Testis (tissue), 2 donors: ENCODE measurements at regions not wholly inside any gene's neighbourhood (a gene's known extent, or its start where the extent isn't known, plus 50 kb on each side); places are given as distances from the start of the nearest gene placed in this dataset.

ENCODE experiments used
- POLR2A ChIP-seq: fragments of 450-650 bp; IDR thresholded peaks from one replicate; pipeline ENCODE4 v1.6.1; 2017; ENCODE audit warnings: antibody characterized with exemption, mild to moderate bottlenecking, moderate library complexity
- TF ChIP-seq, protein P1 (sequence below), 3 experiments: fragments of 450-650 bp in 2 of 3; fragments of 200-600 bp in 1 of 3; sonication (generic) in 1 of 3; IDR thresholded peaks; one replicate each; pipeline ENCODE4 v1.5.1; 2016 to 2019; ENCODE audit warnings: antibody characterized with exemption in 3 of 3, mild to moderate bottlenecking in 2 of 3, moderate library complexity in 1 of 3

DNA sequence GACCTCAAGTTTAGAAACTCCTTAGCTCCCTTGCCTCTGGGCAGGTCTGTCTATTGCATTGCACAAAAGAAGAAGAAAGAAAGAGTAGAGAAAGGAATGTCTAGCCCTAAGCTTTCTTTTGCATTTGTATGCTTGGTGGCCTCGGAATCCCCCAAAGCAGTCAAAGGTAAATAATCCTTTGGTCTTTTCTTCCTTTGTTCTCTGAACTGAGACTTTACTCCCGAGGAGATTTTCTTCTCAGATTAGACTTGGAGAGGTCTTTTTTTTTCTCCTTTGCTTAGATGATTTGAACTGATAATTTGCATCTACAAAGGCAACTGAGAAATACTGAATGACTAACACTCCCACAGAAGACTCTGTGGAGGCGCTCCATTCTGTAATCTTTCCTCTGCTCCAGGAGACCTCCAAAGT lies 93.2 kb downstream of the AKR1D1 start:
- TF ChIP-seq, protein P1, sequence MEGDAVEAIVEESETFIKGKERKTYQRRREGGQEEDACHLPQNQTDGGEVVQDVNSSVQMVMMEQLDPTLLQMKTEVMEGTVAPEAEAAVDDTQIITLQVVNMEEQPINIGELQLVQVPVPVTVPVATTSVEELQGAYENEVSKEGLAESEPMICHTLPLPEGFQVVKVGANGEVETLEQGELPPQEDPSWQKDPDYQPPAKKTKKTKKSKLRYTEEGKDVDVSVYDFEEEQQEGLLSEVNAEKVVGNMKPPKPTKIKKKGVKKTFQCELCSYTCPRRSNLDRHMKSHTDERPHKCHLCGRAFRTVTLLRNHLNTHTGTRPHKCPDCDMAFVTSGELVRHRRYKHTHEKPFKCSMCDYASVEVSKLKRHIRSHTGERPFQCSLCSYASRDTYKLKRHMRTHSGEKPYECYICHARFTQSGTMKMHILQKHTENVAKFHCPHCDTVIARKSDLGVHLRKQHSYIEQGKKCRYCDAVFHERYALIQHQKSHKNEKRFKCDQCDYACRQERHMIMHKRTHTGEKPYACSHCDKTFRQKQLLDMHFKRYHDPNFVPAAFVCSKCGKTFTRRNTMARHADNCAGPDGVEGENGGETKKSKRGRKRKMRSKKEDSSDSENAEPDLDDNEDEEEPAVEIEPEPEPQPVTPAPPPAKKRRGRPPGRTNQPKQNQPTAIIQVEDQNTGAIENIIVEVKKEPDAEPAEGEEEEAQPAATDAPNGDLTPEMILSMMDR (IDR thresholded peaks at IDR 0.05): no peak
- no peak for TF ChIP-seq POLR2A
